ENCODE measurements at regions not wholly inside any gene's neighbourhood (a gene's known extent, or its start where the extent isn't known, plus 50 kb on each side); places are given as distances from the start of the nearest gene placed in this dataset.

- ATAC-seq = no peak
- TF ChIP-seq CTCF (IDR thresholded peaks at IDR 0.05) (no peak), POLR2AphosphoS5 (IDR thresholded peaks at IDR 0.05) (no peak), POLR2A (IDR thresholded peaks at IDR 0.05) (no peak), EP300 (IDR thresholded peaks at IDR 0.05) (no peak)
- Histone ChIP-seq H3K4me3 (no peak overlapping the region), H3K36me3 (no peaks in the 10 kb centered on the region), H3K4me1 (no peaks in the 10 kb centered on the region), H3K27ac (no peak overlapping the region), H3K9me3 (no peaks in the 10 kb centered on the region), H3K27me3 (peaks cover 57% of the 10 kb centered on the region)
- WGBS, 2 donors (ENCODE audit: low coverage in 1 of 2) = 100% methylated on average over 2 of the region's 8 CpGs; no CpG with 5 or more reads in 1 of the 2 donors
Measured at GRCh38 chr10:131749767-131750142, 151.1 kb upstream of the PPP2R2D start.

- ATAC-seq = no peak
Measured at GRCh38 chr10:131750171-131750895, 150.5 kb upstream of the PPP2R2D start.

GRCh38 chr10:131750973-131751826 is 149.6 kb upstream of the PPP2R2D start:
- whole genome bisulfite sequencing, 2 donors (ENCODE audit: low coverage in 1 of 2) = 24 to 68% methylated on average over 2 to 10 of the region's 17 CpGs
- H3K4me3 ChIP-seq = no peak overlapping the region
- H3K9me3 ChIP-seq = no peaks in the 10 kb centered on the region
- H3K4me1 ChIP-seq = no peaks in the 10 kb centered on the region
- H3K27ac ChIP-seq = no peak overlapping the region
- H3K36me3 ChIP-seq = no peaks in the 10 kb centered on the region
- H3K27me3 ChIP-seq = peaks cover 44% of the 10 kb centered on the region
- ATAC-seq = no peak
- no peak for TF ChIP-seq POLR2AphosphoS5 (IDR thresholded peaks at IDR 0.05)
- no peak for TF ChIP-seq EP300 (IDR thresholded peaks at IDR 0.05)
- no peak for TF ChIP-seq POLR2A (IDR thresholded peaks at IDR 0.05)
- no peak for TF ChIP-seq CTCF (IDR thresholded peaks at IDR 0.05)

More at GRCh38 chr10:131750171-131750895, 150.5 kb upstream of the PPP2R2D start:
- no peaks in the 10 kb centered on the region for H3K4me1 ChIP-seq
- no peaks in the 10 kb centered on the region for H3K36me3 ChIP-seq
- peaks cover 51% of the 10 kb centered on the region for H3K27me3 ChIP-seq
- no peak overlapping the region for H3K4me3 ChIP-seq
- TF ChIP-seq POLR2AphosphoS5 (IDR thresholded peaks at IDR 0.05) = no peak
- TF ChIP-seq CTCF (IDR thresholded peaks at IDR 0.05) = no peak
- no peak for TF ChIP-seq EP300 (IDR thresholded peaks at IDR 0.05)
- no peak for TF ChIP-seq POLR2A (IDR thresholded peaks at IDR 0.05)
- WGBS, 2 donors (ENCODE audit: low coverage in 1 of 2) = 64 to 100% methylated on average over 3 to 4 of the region's 22 CpGs
- H3K9me3 ChIP-seq = no peaks in the 10 kb centered on the region
- no peak overlapping the region for H3K27ac ChIP-seq

GRCh38 chr10:131751827-131752775 is 148.7 kb upstream of the PPP2R2D start:
- Histone ChIP-seq H3K27me3 (peaks cover 37% of the 10 kb centered on the region), H3K27ac (no peak overlapping the region), H3K9me3 (no peaks in the 10 kb centered on the region), H3K4me3 (no peak overlapping the region), H3K4me1 (no peaks in the 10 kb centered on the region), H3K36me3 (no peaks in the 10 kb centered on the region)
- no peak for TF ChIP-seq EP300 (IDR thresholded peaks at IDR 0.05)
- TF ChIP-seq POLR2AphosphoS5 (IDR thresholded peaks at IDR 0.05) = no peak
- no peak for TF ChIP-seq POLR2A (IDR thresholded peaks at IDR 0.05)
- no peak for TF ChIP-seq CTCF (IDR thresholded peaks at IDR 0.05)
- ATAC-seq = no peak
- 80 to 83% methylated on average over 6 to 9 of the region's 24 CpGs for WGBS, 2 donors (ENCODE audit: low coverage in 1 of 2)

All from gastroesophageal sphincter (tissue), 4 donors.